Keratinocyte (primary cell): ENCODE measurements at regions not wholly inside any gene's neighbourhood (a gene's known extent, or its start where the extent isn't known, plus 50 kb on each side); places are given as distances from the start of the nearest gene placed in this dataset.

Experiments used
- DNase-seq: peaks from one replicate; pipeline ENCODE4 v3.0.0-alpha.2; 2011; ENCODE audit warnings: low read depth, missing footprints, low spot score
- FAIRE-seq: peaks from 2 replicates; lab custom pipeline; 2011; peaks lifted over from hg19 to GRCh38; lab: Jason Lieb, UNC
- H2AFZ ChIP-seq: 2 replicates; pipeline ENCODE4 v1.6.0; 2012; ENCODE audit warnings: low read length, control low read depth, inconsistent platforms; ENCODE audit not compliant: control insufficient read depth
- H3K27ac ChIP-seq: 2 replicates; pipeline ENCODE4 v1.5.1; 2011; ENCODE audit warnings: low read length; ENCODE audit not compliant: control insufficient read depth, insufficient read depth
- H3K27me3 ChIP-seq: 3 replicates; pipeline ENCODE4 v1.6.0; 2011; ENCODE audit warnings: low read length; ENCODE audit not compliant: control insufficient read depth, insufficient read depth; ENCODE audit errors: extremely low read depth
- H3K36me3 ChIP-seq, 2 experiments: 2 replicates in 1 of 2; 3 replicates in 1 of 2; pipeline ENCODE4 v1.5.1; 2011; ENCODE audit warnings: low read length in 2 of 2, mild to moderate bottlenecking in 1 of 2; ENCODE audit not compliant: control insufficient read depth in 2 of 2, insufficient read depth in 2 of 2; ENCODE audit errors: extremely low read depth in 1 of 2
- H3K4me1 ChIP-seq: 3 replicates; pipeline ENCODE4 v1.5.1; 2011; ENCODE audit warnings: low read length; ENCODE audit not compliant: control insufficient read depth, insufficient read depth; ENCODE audit errors: extremely low read depth
- H3K4me2 ChIP-seq: 3 replicates; pipeline ENCODE4 v1.6.0; 2011; ENCODE audit warnings: low read depth, low read length; ENCODE audit not compliant: control insufficient read depth, insufficient read depth; ENCODE audit errors: extremely low read depth
- H3K4me3 ChIP-seq, 3 experiments: fragments of 200-600 bp in 1 of 3; sonication (generic) in 1 of 3; 2 replicates in 2 of 3; 3 replicates in 1 of 3; pipeline ENCODE4 v1.5.1; 2011 to 2016; ENCODE audit warnings: low read length in 3 of 3, mild to moderate bottlenecking in 3 of 3, control low read depth in 2 of 3, inconsistent platforms in 1 of 3, low read depth in 1 of 3, mixed read lengths in 1 of 3, mixed run types in 1 of 3, moderate library complexity in 1 of 3; ENCODE audit not compliant: control insufficient read depth in 2 of 3, insufficient read depth in 2 of 3; ENCODE audit errors: extremely low read depth in 1 of 3
- H3K79me2 ChIP-seq: 2 replicates; pipeline ENCODE4 v1.6.0; 2012; ENCODE audit warnings: low read length; ENCODE audit not compliant: control insufficient read depth, insufficient read depth
- H3K9ac ChIP-seq: 3 replicates; pipeline ENCODE4 v1.6.0; 2011; ENCODE audit warnings: low read length; ENCODE audit not compliant: control insufficient read depth, insufficient read depth; ENCODE audit errors: extremely low read depth
- H3K9me1 ChIP-seq: 3 replicates; pipeline ENCODE4 v1.6.0; 2011; ENCODE audit warnings: low read length; ENCODE audit not compliant: control insufficient read depth, insufficient read depth; ENCODE audit errors: extremely low read depth
- H3K9me3 ChIP-seq: 2 replicates; pipeline ENCODE4 v1.5.1; 2012; ENCODE audit warnings: low read depth, low read length; ENCODE audit not compliant: control insufficient read depth
- H4K20me1 ChIP-seq: 3 replicates; pipeline ENCODE4 v1.6.0; 2011; ENCODE audit warnings: low read length; ENCODE audit not compliant: control insufficient read depth, insufficient read depth; ENCODE audit errors: extremely low read depth
- EZH2 ChIP-seq: IDR thresholded peaks from one replicate; pipeline ENCODE4 v1.6.1; 2012; ENCODE audit warnings: inconsistent platforms, mild to moderate bottlenecking, low read length, moderate library complexity
- dilution Hi-C: fragments of 300-500 bp; cut with MboI; formaldehyde crosslinking; loops from one replicate; pipeline ENCODE4 v1.7.0; 2020; ENCODE audit warnings: low sequenced_read_pairs; ENCODE audit not compliant: extremely low pct_ligation_motif_present
- TF ChIP-seq, protein P1 (sequence below), 3 experiments: IDR thresholded peaks in 1 of 3; conservative IDR thresholded peaks in 1 of 3; optimal IDR thresholded peaks in 1 of 3; 2 replicates in 2 of 3; 3 replicates in 1 of 3; pipeline versions ENCODE3 to v1.5.1; 2011; ENCODE audit warnings: low read length in 3 of 3, mild to moderate bottlenecking in 3 of 3, moderate library complexity in 2 of 3, control low read depth in 1 of 3, inconsistent platforms in 1 of 3; ENCODE audit not compliant: insufficient read depth in 2 of 3; ENCODE audit errors: extremely low read depth in 1 of 3

DNA sequence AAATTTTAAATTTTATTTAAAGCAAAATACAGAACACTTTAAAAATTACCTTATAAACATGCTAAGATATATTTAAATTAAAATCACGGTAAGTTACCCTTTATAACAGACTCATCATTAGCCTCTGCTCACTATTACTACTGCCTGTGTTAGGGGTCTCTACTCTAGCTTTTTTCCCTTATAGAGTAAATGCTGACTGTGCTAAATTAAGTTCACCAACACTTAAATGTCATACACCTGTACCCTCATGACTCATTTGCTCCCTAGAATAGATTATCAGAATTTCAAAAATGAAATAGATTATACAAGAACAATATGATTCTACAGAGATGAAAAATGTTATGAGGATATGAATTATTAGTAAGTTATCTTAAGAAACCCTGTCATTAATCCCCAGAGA lies 131.1 kb upstream of the INPP4B start:
- DNase-seq: no peak
- no peaks in the 10 kb centered on the region for H4K20me1 ChIP-seq
- dilution Hi-C loops: no loop called here
- H3K79me2 ChIP-seq: no peaks in the 10 kb centered on the region
- no peaks in the 10 kb centered on the region for H3K4me1 ChIP-seq
- TF ChIP-seq, protein P1, sequence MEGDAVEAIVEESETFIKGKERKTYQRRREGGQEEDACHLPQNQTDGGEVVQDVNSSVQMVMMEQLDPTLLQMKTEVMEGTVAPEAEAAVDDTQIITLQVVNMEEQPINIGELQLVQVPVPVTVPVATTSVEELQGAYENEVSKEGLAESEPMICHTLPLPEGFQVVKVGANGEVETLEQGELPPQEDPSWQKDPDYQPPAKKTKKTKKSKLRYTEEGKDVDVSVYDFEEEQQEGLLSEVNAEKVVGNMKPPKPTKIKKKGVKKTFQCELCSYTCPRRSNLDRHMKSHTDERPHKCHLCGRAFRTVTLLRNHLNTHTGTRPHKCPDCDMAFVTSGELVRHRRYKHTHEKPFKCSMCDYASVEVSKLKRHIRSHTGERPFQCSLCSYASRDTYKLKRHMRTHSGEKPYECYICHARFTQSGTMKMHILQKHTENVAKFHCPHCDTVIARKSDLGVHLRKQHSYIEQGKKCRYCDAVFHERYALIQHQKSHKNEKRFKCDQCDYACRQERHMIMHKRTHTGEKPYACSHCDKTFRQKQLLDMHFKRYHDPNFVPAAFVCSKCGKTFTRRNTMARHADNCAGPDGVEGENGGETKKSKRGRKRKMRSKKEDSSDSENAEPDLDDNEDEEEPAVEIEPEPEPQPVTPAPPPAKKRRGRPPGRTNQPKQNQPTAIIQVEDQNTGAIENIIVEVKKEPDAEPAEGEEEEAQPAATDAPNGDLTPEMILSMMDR (optimal IDR thresholded peaks at IDR 0.05 in 1 of 3, IDR thresholded peaks at IDR 0.05 in 1 of 3, conservative IDR thresholded peaks at IDR 0.05 in 1 of 3; ENCODE audit: extremely low read depth in 1 of 3, insufficient read depth in 2 of 3, low read length in 3 of 3): no peak
- no peak for TF ChIP-seq EZH2
- no peak overlapping the region for H2AFZ ChIP-seq
- no peaks in the 10 kb centered on the region for H3K36me3 ChIP-seq
- no peak overlapping the region for H3K9ac ChIP-seq
- H3K27ac ChIP-seq: no peak overlapping the region
- no peak for FAIRE-seq
- H3K4me2 ChIP-seq: no peak overlapping the region
- no peak overlapping the region for H3K4me3 ChIP-seq
- no peaks in the 10 kb centered on the region for H3K9me1 ChIP-seq
- no peaks in the 10 kb centered on the region for H3K27me3 ChIP-seq
- H3K9me3 ChIP-seq: no peaks in the 10 kb centered on the region

DNA sequence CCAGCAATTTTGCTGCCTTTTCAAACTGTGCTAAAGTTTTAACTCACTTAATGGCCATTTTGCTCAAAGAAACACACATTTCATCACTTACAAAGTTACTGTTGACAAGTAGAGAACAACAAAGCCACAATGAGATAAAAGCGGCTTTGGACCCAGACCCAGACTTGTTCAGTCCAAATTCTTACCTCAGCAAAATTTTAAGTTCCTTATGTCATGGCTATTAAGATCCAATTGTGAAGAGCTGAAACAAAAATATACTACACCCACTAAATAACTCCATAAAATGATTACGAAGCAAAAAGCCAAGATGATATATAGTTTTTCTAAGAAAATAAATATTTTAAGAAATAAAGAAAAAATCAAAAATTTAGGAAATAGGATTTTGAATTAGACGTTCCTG lies 137.0 kb upstream of the INPP4B start:
- no peak overlapping the region for H3K27ac ChIP-seq
- H3K79me2 ChIP-seq: no peaks in the 10 kb centered on the region
- H3K9me1 ChIP-seq: no peaks in the 10 kb centered on the region
- H4K20me1 ChIP-seq: no peaks in the 10 kb centered on the region
- no peak for DNase-seq
- H2AFZ ChIP-seq: no peak overlapping the region
- no peak overlapping the region for H3K4me2 ChIP-seq
- no peak overlapping the region for H3K9ac ChIP-seq
- FAIRE-seq: no peak
- H3K36me3 ChIP-seq: no peaks in the 10 kb centered on the region
- H3K27me3 ChIP-seq: peaks cover 6% of the 10 kb centered on the region
- TF ChIP-seq, protein P1 (optimal IDR thresholded peaks at IDR 0.05 in 1 of 3, IDR thresholded peaks at IDR 0.05 in 1 of 3, conservative IDR thresholded peaks at IDR 0.05 in 1 of 3; ENCODE audit: extremely low read depth in 1 of 3, insufficient read depth in 2 of 3, low read length in 3 of 3): no peak
- no peak for TF ChIP-seq EZH2
- H3K4me3 ChIP-seq: no peak overlapping the region
- dilution Hi-C loops: no loop called here
- no peaks in the 10 kb centered on the region for H3K4me1 ChIP-seq
- no peaks in the 10 kb centered on the region for H3K9me3 ChIP-seq
